Epidermal melanocyte (primary cell): ENCODE measurements at regions not wholly inside any gene's neighbourhood (a gene's known extent, or its start where the extent isn't known, plus 50 kb on each side); places are given as distances from the start of the nearest gene placed in this dataset.

Experiments used
- DNase-seq: peaks from one replicate; pipeline ENCODE4 v3.0.0; 2011; ENCODE audit warnings: low spot score; ENCODE audit not compliant: insufficient read length

GRCh38 chr13:30359991-30360390, 52.6 kb upstream of the KATNAL1 start:
- no peak for DNase-seq

GRCh38 chr13:30360586-30360985, 53.2 kb upstream of the KATNAL1 start:
- DNase-seq: no peak

GRCh38 chr13:30362005-30362788, 54.8 kb upstream of the KATNAL1 start:
- DNase-seq: no peak

- DNase-seq: no peak
These were observed 55.5 kb upstream of the KATNAL1 start for GRCh38 chr13:30362869-30363268.

- DNase-seq: no peak
These were observed 56.4 kb upstream of the KATNAL1 start for GRCh38 chr13:30363725-30364124.

- no peak for DNase-seq
These were observed 56.8 kb upstream of the KATNAL1 start for GRCh38 chr13:30364133-30364532.

GRCh38 chr13:30364876-30365275, 57.4 kb upstream of the UBE2L5 start:
- DNase-seq: peak; percentile 21

GRCh38 chr13:30366088-30366487, 56.2 kb upstream of the UBE2L5 start:
- no peak for DNase-seq

- no peak for DNase-seq
These were observed 55.0 kb upstream of the UBE2L5 start for GRCh38 chr13:30367296-30367695.

GRCh38 chr13:30370146-30370545, 52.1 kb upstream of the UBE2L5 start:
- no peak for DNase-seq

GRCh38 chr13:30370916-30371521, 51.3 kb upstream of the UBE2L5 start:
- no peak for DNase-seq

GRCh38 chr13:30371649-30372265, 50.5 kb upstream of the UBE2L5 start:
- no peak for DNase-seq
